Panc1 (cell line): ENCODE measurements at regions not wholly inside any gene's neighbourhood (a gene's known extent, or its start where the extent isn't known, plus 50 kb on each side); places are given as distances from the start of the nearest gene placed in this dataset.

ENCODE experiments used
- ATAC-seq: fragments of 200-7000 bp; cut with Tn5 transposase; 2 replicates; pipeline ENCODE4 v1.9.1; 2020; ENCODE audit warnings: mild to moderate bottlenecking, moderate library complexity
- BruUV-seq: library from RNA; stranded (reverse); fragments of 400-500 nt; replicated peaks from 2 replicates; lab custom pipeline; 2021; lab: Mats Ljungman, UMichigan
- CTCF ChIA-PET: fragments of 300-600 bp; sonication (Branson Sonifier 250); formaldehyde crosslinking; loops from one replicate; lab custom pipeline; 2022; ENCODE audit warnings: antibody characterized with exemption; lab: Charles Lee
- POLR2A ChIA-PET: fragments of 300-600 bp; sonication (Branson Sonifier 250); formaldehyde crosslinking; loops from one replicate; lab custom pipeline; 2022; ENCODE audit warnings: antibody characterized with exemption; lab: Charles Lee
- DNase-seq: peaks from one replicate; pipeline ENCODE4 v3.0.0-alpha.2; 2010; ENCODE audit warnings: low read depth, low spot score
- H3K27ac ChIP-seq: 2 replicates; pipeline ENCODE4 v1.5.1; 2011; ENCODE audit warnings: mild to moderate bottlenecking, low read length, inconsistent platforms
- H3K27me3 ChIP-seq: fragments of 200-500 bp; sonication (Bioruptor generic); 2 replicates; pipeline ENCODE4 v1.6.0; 2014; ENCODE audit warnings: low read length, inconsistent platforms; ENCODE audit not compliant: control insufficient read depth, insufficient read depth
- H3K36me3 ChIP-seq: fragments of 200-500 bp; sonication (Bioruptor generic); 2 replicates; pipeline ENCODE4 v1.5.1; 2014; ENCODE audit warnings: inconsistent platforms, mild to moderate bottlenecking, low read length, moderate library complexity; ENCODE audit not compliant: control insufficient read depth, insufficient read depth
- H3K4me1 ChIP-seq: 2 replicates; pipeline ENCODE4 v1.5.1; 2011; ENCODE audit warnings: inconsistent platforms, mild to moderate bottlenecking, low read length, moderate library complexity; ENCODE audit not compliant: control insufficient read depth, insufficient read depth
- H3K4me3 ChIP-seq, 2 experiments: 2 replicates each; pipeline ENCODE4 v1.5.1; 2011 to 2012; ENCODE audit warnings: low read depth in 2 of 2, low read length in 2 of 2, mild to moderate bottlenecking in 2 of 2, inconsistent platforms in 1 of 2, moderate library complexity in 1 of 2
- H3K9me3 ChIP-seq: fragments of 200-500 bp; sonication (Bioruptor generic); 2 replicates; pipeline ENCODE4 v1.5.1; 2014; ENCODE audit warnings: low read depth, mild to moderate bottlenecking, inconsistent platforms, low read length, moderate library complexity; ENCODE audit not compliant: control insufficient read depth, insufficient read depth
- POLR2AphosphoS5 ChIP-seq: IDR thresholded peaks from 2 replicates; pipeline ENCODE4 v1.6.1; 2012; ENCODE audit warnings: mild to moderate bottlenecking, low read depth, low read length, moderate library complexity
- SIN3A ChIP-seq: IDR thresholded peaks from 2 replicates; pipeline ENCODE4 v1.6.1; 2012; ENCODE audit warnings: low read depth, mild to moderate bottlenecking, low read length, moderate library complexity, borderline replicate concordance; ENCODE audit not compliant: insufficient read depth
- TCF7L2 ChIP-seq: IDR thresholded peaks from 2 replicates; pipeline ENCODE4 v1.6.1; 2011; ENCODE audit warnings: mild to moderate bottlenecking, low read depth, low read length, inconsistent platforms
- in situ Hi-C: cut with HindIII; loops from 2 replicates; pipeline ENCODE4 v1.10.0; 2016; ENCODE audit warnings: low sequenced_read_pairs, low pct_unique_long_range_greater_than_20kb
- intact Hi-C: fragments of 100-400 bp; cut with micrococcal nuclease; formaldehyde crosslinking; loops from one replicate; pipeline ENCODE4 v1.10.0; 2022; ENCODE audit not compliant: unreplicated experiment
- TF ChIP-seq, protein P1 (sequence below), 2 experiments: IDR thresholded peaks; 2 replicates each; pipeline ENCODE4 v1.6.1; 2011 to 2012; ENCODE audit warnings: low read depth in 2 of 2, control low read depth in 1 of 2, low read length in 1 of 2, mild to moderate bottlenecking in 1 of 2, moderate library complexity in 1 of 2; ENCODE audit not compliant: insufficient read depth in 1 of 2
- TF ChIP-seq, protein P2 (sequence below): fragments of 450-650 bp; IDR thresholded peaks from 2 replicates; pipeline ENCODE4 v1.5.1; 2017; ENCODE audit warnings: mild to moderate bottlenecking

DNA sequence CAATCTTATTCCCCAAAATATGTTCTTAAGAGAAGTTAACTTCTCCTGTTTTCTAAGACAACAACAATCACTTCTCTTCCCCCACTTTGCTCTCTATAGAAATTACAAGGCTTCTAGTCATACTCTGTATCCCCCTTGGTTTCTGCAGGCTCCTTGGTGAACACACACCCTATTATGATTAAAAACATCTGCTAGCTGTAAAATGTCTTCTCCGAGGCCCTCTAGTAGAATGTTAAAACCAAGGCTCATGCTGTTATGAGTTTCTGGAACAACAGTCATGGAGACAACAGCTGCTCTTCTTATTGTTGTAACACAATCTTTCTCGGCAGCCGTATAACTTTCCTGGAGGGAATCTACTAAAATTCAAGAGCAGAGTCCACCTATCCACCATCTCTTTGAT is 397.5 kb upstream of the CCDC196 start:
- no TSS peak for BruUV-seq
- Histone ChIP-seq H3K9me3 (no peaks in the 10 kb centered on the region), H3K4me3 (no peak overlapping the region), H3K27me3 (peaks cover 6% of the 10 kb centered on the region; the same call in 1 of the 2 replicates), H3K4me1 (no peaks in the 10 kb centered on the region), H3K36me3 (no peaks in the 10 kb centered on the region), H3K27ac (no peak overlapping the region)
- DNase-seq (no peak), ATAC-seq (no peak)
- intact Hi-C loops, result no loop called here
- ChIA-PET CTCF (no interaction called here), POLR2A (no interaction called here)
- in situ Hi-C loops, result no loop called here
- TF ChIP-seq POLR2AphosphoS5, result no peak
- TF ChIP-seq, protein P1, sequence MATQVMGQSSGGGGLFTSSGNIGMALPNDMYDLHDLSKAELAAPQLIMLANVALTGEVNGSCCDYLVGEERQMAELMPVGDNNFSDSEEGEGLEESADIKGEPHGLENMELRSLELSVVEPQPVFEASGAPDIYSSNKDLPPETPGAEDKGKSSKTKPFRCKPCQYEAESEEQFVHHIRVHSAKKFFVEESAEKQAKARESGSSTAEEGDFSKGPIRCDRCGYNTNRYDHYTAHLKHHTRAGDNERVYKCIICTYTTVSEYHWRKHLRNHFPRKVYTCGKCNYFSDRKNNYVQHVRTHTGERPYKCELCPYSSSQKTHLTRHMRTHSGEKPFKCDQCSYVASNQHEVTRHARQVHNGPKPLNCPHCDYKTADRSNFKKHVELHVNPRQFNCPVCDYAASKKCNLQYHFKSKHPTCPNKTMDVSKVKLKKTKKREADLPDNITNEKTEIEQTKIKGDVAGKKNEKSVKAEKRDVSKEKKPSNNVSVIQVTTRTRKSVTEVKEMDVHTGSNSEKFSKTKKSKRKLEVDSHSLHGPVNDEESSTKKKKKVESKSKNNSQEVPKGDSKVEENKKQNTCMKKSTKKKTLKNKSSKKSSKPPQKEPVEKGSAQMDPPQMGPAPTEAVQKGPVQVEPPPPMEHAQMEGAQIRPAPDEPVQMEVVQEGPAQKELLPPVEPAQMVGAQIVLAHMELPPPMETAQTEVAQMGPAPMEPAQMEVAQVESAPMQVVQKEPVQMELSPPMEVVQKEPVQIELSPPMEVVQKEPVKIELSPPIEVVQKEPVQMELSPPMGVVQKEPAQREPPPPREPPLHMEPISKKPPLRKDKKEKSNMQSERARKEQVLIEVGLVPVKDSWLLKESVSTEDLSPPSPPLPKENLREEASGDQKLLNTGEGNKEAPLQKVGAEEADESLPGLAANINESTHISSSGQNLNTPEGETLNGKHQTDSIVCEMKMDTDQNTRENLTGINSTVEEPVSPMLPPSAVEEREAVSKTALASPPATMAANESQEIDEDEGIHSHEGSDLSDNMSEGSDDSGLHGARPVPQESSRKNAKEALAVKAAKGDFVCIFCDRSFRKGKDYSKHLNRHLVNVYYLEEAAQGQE (IDR thresholded peaks at IDR 0.05; ENCODE audit: insufficient read depth in 1 of 2, low read depth in 2 of 2, low read length in 1 of 2), result no peak
- TF ChIP-seq TCF7L2, result no peak
- TF ChIP-seq, protein P2, sequence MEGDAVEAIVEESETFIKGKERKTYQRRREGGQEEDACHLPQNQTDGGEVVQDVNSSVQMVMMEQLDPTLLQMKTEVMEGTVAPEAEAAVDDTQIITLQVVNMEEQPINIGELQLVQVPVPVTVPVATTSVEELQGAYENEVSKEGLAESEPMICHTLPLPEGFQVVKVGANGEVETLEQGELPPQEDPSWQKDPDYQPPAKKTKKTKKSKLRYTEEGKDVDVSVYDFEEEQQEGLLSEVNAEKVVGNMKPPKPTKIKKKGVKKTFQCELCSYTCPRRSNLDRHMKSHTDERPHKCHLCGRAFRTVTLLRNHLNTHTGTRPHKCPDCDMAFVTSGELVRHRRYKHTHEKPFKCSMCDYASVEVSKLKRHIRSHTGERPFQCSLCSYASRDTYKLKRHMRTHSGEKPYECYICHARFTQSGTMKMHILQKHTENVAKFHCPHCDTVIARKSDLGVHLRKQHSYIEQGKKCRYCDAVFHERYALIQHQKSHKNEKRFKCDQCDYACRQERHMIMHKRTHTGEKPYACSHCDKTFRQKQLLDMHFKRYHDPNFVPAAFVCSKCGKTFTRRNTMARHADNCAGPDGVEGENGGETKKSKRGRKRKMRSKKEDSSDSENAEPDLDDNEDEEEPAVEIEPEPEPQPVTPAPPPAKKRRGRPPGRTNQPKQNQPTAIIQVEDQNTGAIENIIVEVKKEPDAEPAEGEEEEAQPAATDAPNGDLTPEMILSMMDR, result no peak
- TF ChIP-seq SIN3A, result no peak

DNA sequence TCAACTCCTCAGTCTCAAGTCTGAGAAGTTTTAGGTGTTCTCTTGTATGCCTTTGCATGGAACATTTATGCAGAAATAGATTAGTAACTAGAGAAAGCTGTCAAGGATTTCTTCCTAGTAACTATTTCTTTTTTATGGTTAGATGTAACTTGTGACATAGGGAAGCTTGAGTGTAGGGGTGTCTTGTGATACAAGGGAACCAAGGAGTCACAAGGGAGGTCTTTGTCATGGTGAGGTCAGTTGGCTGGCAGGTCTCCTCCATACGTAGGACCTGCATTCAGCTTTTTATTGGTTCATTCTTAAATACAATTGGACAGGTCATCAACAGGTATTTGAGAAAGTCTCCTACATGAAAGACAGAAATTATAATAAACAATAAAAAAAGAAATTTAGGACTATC is 394.0 kb upstream of the CCDC196 start:
- Histone ChIP-seq H3K27ac (no peak overlapping the region), H3K4me3 (no peak overlapping the region), H3K36me3 (no peaks in the 10 kb centered on the region), H3K9me3 (no peaks in the 10 kb centered on the region), H3K27me3 (peaks cover 3% of the 10 kb centered on the region), H3K4me1 (no peaks in the 10 kb centered on the region)
- ATAC-seq, result no peak
- BruUV-seq, result no TSS peak
- no peak for DNase-seq
- intact Hi-C loops (no loop called here), in situ Hi-C loops (no loop called here)
- no peak for TF ChIP-seq TCF7L2
- TF ChIP-seq SIN3A, result no peak
- TF ChIP-seq, protein P2, result no peak
- TF ChIP-seq, protein P1 (IDR thresholded peaks at IDR 0.05; ENCODE audit: insufficient read depth in 1 of 2, low read depth in 2 of 2, low read length in 1 of 2), result no peak
- no peak for TF ChIP-seq POLR2AphosphoS5
- ChIA-PET POLR2A (no interaction called here), CTCF (no interaction called here)
